ENCODE measurements at regions not wholly inside any gene's neighbourhood (a gene's known extent, or its start where the extent isn't known, plus 50 kb on each side); places are given as distances from the start of the nearest gene placed in this dataset.
"Not testable (repeated sequence)": the region's sequence is repeated elsewhere in the genome, so short reads cannot be mapped to it uniquely, and the experiment has no call there.

DNA sequence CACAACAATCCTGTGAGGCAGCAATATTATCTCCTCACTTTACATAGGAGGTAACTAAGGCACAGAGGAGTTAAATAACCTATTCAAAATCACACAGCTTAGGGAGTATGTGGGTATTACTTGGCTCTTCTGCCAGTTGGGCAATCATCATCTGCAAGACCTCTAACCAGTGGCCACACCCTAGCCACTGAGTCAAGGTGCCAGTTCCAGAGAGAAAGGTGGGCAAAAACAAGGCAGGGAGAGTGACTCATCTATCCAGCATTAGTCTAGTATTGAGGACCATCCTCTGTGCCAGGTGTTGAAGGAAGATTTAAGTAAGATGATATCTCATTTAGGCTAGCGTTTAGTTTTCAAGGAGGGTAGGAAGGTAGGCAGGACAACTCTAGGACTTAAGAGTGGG lies 113.9 kb upstream of the EOLA2 start:
- DNase-seq (ENCODE audit: low read depth in 3 of 3) = no peak

DNA sequence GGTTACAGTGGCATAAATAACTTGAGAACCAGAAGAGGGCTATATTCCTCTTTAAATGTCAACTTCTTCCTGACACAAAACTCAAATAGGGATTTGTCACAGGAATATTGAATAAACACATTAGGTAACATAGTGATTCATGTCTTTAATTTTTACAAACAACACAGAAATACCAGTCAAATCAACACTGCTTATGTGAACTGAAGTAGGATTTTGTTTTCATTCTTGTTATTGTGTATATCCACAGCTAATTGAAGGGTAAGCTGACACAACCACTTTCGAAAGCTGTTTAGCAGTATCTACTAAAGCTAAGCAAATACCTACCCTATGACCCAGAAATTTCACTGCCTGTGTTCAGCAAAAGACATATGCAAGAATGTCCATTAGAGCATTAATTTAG lies 120.4 kb upstream of the EOLA2 start:
- DNase-seq (ENCODE audit: low read depth in 3 of 3) = no peak

DNA sequence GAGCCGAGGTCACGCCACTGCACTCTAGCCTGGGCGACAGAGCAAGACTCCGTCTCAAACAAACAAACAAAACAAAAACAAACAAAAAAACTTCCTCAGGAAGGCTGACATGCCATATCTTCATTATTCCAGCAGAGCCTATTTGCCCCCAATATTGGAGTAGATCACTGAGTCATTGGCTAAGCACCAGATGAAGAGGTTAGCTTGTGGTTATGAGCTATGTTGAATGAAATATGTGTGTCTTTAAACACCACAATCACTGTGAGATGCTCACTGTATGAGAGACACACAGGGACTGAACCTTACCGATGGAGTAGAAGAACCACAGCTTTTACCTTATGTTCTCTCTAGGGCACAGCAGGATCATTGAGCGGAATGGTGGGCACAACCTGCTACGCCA lies 122.1 kb upstream of the EOLA2 start:
- DNase-seq (ENCODE audit: low read depth in 3 of 3) = no peak

DNA sequence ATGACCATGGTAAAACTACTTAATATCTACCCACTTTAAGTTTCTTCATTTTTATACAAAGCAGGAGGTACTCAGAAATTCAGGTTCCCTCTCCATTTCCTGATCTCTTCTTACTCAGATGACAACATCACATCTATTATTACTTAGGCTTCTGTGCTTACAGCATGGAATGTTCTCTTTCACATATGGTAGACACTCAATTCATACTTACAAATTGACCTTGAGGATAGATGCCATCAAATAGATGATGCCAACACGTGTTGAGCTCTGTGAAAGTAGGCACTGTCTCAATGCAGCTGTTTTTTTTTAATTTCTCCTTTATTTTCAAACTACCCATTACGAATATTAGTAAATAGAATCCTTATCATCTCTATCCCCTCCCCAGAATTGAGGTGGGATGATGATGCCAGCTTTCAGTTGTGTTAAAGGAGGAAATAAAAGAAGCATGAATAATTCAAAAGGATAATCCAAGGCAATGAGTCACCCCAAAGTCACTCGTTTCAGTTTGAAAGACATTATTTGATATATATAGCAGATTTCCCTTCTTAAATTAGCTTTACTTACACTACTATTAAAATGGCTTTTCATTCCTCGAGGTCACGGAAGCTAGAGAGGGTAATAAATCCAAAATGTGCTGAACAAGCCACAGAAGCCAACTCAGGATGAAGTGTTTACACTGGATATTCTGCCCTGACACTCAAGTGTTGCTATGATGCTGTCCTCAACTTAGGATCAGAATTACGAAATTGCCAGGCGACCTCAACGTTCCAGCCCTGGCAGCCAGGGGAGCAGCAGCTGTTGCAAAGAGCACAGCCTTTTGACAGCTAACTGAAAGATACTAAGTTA lies 124.2 kb upstream of the EOLA2 start:
- no peak for DNase-seq (ENCODE audit: low read depth in 3 of 3)

DNA sequence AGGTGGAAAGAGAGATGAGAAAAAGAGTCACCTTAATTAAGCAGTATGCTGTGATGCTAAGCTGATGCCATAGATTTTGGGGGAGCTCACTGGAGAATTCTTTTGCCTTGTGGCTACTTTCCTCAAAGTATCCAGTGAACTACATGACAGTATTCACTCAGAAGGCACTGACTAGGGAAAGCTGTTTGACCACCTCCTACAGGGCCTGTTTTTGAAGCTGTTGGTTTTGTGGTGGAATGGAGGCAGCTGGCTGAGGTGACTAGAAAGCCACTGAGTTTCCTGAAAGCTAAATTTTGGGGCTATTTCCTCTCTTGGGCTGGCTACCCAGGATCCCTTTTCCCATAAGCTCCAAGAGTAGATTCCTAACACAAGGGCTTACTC lies 124.8 kb upstream of the EOLA2 start:
- no peak for DNase-seq (ENCODE audit: low read depth in 3 of 3)

DNA sequence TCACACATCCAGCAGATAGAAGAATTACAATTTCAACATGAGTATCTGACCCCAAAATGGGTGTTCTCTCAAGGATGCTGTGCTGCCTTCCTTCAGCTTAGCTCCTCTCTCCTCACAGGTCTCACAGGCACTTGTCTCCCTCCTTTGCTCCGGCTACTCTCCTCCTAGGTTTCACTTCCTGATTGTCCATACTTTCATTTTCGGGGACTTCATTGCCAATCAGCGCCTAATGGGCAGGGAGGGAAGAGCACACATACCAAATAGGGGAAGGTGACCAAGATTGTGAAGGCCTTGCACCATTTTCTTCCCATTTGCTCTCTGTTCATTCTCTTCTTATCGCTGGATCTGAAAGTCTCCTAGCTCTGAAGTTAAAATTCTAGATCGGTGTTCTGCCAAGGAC lies 125.4 kb upstream of the EOLA2 start:
- DNase-seq (ENCODE audit: low read depth in 3 of 3) = no peak

DNA sequence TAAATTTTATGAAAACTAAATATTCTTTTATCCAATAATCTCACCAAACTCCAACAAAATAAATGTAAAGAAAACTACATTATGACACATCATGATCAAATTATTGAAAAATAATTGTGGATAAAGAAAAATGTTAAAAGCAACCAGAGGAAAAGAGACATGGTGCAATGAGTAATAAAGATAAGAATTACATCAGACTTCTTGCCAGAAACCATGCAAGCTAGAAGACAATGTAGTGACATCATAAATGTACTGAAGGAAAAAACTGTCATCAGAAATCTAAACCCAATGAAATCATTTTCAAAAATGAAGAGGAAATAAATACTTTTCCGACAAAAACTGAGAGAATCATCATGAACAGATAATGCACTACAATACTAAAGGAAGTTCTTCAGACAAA lies 135.9 kb upstream of the EOLA2 start:
- DNase-seq (ENCODE audit: low read depth in 3 of 3) = no peak

DNA sequence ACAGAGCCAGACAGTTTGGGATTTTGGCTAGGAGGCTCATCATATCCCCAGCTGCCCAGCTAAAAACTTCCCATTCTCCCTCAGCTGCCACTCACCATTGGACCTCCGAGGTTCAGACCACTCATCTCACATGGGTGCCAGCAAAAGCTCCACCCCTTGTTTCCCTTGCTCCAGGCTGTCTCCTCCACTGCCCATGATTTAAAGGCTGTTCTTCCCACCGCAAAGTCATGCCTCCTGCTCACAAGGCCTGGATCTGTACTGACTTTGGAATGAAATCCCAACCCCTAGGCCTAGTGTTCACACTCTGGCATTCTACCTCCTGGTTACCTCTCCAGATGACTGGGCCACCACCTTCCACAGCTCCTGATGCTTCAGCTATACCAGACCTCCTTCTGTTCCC lies 142.2 kb upstream of the EOLA2 start:
- DNase-seq (ENCODE audit: low read depth in 3 of 3) = no peak

DNA sequence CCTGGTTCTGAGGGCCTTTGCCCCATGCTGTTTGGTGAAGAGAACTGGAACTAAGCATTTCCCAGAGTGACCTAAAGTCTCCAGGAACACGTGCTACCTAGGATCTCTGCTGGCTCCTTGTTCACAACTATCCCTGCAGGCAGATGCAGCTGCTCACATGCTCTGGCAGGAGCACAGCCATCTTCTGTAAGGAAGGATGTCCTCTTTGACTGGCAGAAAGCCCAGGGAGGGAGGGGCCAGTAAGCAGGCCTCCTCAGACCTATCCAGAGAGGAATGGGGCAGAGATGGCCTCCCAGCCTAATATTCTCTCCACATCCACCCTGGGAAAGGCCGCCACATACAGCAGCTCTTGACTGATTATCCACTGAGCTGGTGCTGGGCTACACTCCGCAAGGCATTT lies 142.8 kb upstream of the EOLA2 start:
- no peak for DNase-seq (ENCODE audit: low read depth in 3 of 3)

DNA sequence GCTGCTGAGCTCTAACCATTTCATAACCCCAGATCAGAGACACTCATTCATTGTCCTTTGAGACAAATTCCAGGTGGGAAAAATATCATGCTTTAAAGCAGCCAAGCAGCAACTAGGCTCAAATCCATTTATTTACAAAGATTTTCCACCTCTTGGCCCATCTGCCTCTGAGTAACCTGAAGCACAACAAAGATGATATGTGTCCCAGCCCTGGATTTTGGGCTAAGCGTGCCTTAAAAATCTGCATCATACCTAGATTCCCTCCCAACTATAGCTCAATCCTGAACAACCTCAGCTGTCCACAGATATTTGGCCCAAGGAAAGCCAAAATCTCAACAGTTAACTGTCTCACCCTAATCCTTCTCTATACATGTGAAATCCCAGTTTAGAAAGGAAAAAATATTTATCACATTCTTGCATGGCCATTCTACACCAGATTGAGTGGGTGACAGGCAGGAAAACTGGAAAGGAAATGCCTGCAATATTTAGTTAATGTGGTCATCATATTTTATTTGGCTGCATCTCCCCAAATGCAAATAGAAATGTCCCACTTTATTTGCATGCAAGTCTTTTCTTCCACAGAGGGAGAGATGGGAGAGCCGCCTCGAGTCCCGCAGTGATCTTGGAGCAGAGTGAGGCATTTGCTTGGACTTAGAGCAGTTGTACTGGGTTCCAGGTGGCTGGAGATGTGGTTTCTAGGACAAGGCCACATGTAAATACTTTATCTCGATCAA lies 146.4 kb upstream of the EOLA2 start:
- no peak for DNase-seq (ENCODE audit: low read depth in 3 of 3)

DNA sequence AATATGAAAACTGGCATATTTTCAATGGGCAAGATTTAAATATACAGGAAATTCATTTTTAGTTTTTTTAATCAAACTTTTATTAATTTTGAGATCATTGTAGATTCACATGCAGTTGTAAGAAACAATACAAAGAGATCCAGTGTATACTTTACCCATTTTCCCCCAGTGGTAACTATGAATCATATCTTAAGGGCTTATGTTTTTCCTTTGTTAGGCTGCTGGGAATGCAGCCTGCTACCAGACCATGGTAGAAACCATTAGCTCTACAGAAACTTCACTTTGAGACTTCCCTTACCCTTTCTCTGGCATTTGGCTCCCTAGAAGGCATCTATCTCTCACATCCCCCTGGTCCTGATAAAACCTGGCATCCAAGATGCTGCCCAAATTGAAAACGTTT lies 147.6 kb upstream of the EOLA2 start:
- no peak for DNase-seq (ENCODE audit: low read depth in 3 of 3)

DNA sequence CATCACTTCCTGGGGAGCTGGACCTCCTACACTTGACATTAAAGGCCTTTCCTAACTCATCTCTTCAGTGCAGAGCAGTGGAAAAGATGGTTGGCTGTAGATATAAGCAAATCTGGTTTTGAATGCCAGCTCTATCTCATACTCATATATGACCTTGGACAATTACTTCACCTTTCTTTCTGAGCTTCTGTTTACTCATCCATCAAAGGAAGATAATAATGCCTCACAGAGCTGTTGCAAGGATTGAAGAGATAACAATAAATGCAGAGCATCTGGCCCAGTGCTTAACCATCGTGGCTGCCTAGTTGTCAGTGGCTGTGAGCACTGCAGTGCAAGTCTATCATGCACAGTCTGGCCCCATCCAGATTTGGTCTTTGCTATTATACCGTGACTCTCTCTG lies 148.1 kb upstream of the EOLA2 start:
- DNase-seq (ENCODE audit: low read depth in 3 of 3) = no peak

DNA sequence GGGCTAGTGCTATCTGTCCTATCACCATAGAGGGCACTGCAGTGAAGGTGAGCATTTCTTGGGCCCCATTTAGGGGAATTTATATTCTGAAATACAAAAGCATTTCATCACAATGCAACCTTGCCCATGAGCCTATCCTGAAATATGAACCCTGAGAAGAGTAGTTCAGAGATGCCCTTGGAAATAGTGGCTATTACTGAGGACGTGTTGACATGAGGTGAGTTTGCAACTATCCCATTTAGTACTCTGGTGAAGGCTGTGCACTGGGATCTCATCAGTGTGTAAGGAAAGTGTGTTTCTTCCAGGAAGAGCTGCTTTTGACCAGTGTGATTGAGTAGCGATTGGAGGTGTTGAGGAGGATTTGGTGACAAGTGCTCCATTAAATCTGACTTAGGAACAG lies 149.3 kb upstream of the EOLA2 start:
- no peak for DNase-seq (ENCODE audit: low read depth in 3 of 3)

DNA sequence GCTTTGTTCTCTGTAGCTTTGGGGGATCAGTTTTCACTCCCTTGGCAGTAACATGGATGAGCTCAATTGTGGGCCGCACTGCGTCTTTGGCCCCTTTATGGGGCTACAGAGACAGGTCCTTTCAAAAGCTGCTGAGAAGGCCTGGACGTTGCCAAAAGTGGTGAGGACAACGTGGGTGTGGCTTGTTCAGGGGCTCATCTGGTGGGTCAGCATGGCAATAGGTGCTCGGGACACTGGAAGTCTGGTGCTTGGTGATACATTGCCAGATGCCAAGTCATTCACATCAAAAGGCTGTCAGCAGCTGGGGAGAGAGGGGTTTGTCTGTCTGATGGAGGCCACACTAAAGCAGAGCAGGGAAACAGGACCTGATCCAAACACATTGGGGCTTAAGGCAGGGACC lies 149.8 kb upstream of the EOLA2 start:
- no peak for DNase-seq (ENCODE audit: low read depth in 3 of 3)

DNA sequence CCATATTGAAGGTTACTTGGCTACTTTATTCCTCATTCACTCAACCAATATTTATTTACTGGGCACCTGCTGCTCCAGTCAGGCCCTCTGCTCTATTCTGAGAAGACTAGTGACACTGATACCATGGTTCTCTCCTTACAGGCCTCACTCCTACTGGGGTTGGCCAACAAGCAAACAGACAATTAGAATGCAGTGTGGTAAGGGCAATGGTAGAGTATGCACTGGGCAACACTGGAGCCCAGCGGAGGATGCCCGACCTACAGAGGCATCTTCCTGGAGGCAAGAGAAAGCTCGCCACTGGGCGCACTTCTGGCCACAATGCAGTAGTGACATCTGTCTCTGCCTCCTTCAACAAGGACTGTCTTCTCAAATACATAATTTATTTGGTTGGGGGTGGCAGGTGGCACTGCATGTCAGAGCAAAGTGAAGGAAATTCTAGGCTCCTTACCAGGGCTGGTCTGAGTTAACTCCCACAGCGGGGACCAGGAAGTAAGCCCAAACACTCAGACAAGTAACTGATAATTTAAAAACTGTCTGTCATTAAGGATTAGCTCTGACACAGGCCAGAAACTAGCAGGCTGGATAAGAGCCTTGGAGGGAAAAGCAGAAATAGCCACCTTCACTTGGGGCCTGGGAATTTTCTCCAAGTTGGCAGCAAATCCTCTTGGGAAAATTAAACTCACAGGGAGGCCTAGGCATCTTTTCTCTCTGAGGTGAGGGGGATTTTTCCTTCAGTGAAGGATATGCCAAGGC lies 150.7 kb upstream of the EOLA2 start:
- no peak for DNase-seq (ENCODE audit: low read depth in 3 of 3)

DNA sequence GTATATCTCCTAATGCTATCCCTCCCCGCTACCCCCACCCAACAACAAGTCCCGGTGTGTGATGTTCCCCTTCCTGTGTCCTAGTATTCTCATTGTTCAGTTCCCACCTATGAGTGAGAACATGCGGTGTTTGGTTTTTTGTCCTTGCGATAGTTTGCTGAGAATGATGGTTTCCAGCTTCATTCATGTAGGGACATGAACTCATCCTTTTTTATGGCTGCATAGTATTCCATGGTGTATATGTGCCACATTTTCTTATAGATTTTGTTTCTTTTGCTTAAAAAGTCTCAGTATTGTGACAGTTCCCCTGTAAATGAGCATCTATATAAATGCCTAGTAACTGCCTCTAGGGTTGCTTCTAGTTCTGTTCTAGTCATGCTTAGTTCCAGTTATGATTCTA lies 153.0 kb upstream of the EOLA2 start:
- not testable (repeated sequence) for DNase-seq (ENCODE audit: low read depth in 3 of 3)

DNA sequence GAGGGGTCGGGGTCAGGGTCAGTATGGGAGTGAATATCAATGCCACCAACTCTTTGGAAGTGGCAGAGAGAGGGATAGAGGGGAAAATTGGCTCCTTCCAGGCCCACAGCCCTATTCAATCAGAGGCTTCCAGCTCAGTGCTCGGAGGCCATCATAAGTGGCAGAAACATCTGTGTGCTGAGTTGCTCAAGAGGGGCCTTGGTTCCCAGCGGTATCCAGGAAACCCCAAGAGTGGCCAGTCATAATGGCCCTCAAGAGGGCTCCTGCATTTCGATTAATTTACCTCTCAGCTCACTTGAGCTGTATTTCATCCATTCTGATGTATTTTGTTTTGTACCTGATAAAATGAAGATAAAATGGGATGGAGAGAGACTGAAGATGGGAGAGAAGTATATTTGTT lies 154.3 kb upstream of the EOLA2 start:
- DNase-seq (ENCODE audit: low read depth in 3 of 3) = no peak

DNA sequence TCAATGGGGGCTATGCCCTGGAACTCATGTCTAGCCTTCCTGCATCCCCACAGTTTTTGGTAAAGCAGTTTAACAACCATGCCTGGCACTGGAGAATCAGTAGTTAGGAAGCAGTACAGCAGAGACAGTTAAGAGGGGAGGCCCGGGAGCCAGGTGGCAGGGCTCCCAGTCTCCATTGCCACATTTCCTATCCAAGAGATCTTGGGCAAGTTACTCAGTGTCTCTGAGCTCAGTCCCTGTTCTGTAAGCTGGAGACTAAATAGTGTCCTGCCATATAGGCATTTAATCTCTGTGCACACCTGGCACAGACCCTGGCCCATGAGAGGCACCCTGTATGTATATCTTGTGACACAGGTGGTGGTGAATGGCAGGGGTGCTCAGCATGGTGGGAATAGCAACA lies 156.1 kb upstream of the EOLA2 start:
- no peak for DNase-seq (ENCODE audit: low read depth in 3 of 3)

DNA sequence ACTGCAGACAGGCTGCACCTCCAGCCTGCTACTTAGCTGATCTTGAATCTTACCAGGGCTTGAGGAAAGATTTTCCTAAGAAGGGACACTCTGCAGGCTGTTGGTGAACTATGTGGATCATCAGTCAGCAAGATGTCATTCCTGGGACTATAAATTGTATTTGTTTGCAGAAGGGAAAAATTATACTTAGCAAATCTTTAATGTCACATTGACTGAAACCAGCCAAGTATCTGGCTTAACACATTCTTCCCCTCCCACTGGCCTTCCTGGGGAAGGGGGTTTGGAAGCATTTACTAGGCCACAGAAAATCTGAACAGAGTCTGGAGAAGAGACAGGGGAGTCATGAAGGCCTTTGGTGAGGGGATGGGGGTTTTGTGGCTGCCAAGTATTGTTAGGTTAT lies 156.7 kb upstream of the EOLA2 start:
- no peak for DNase-seq (ENCODE audit: low read depth in 3 of 3)

DNA sequence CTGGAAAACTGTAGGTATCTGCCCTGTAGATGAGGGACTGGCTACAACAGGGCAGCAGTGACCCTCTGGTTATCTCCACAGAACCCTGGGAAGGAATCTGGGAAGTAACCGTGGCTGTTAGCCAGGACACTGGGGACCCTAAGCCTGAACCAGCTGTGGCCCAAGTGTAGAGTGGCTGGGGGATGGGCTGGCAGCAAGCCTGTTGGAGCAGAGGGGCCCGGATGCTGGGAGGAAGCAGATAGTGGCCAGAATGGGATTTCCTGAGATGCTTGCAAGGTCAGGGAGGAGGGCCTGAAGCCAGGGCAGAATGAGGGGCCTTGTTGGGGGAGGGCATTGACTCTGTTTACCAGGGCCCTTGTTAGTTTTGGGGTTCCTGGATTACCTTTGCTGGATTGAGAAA lies 161.0 kb upstream of the EOLA2 start:
- no peak for DNase-seq (ENCODE audit: low read depth in 3 of 3)

DNA sequence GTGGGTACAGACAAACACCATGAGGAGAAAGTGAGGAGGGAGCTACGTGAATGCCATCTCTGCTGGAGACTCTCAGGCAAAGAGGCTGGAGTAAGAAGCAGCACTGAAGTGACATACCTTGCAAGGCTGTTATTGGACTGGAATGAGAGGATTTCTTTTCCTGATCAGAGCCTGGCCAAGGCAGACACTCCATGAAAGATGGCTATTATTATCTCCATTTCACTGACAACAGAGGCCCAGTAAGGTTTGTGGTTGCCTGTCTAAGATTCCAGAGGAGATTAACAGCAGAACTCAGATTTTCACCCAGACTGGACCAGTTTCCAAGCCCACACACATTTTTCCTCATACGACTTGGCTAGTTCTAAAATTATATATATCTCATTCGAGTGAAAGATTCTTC lies 162.0 kb upstream of the EOLA2 start:
- DNase-seq (ENCODE audit: low read depth in 3 of 3) = no peak

DNA sequence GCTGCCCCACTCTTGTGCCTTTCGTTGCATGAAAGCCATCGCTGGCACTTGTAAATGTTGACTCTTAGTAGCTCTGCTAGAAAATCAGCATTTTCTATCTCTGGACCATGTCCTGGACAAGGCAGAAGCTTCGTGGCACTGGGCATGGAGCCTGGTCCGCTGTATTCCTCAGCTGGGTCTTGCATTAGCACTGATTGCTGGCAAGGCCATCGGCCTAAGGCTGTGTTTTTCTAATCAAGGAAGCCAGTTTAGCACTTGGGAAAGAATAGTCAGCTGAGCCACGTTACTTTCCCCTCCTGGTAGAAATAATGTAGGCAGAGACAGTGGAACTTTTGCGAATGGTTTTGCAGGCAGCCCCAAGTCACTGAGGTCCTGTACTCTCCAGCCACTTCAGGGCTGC lies 180.2 kb upstream of the EOLA2 start:
- no peak for DNase-seq (ENCODE audit: low read depth in 3 of 3)

DNA sequence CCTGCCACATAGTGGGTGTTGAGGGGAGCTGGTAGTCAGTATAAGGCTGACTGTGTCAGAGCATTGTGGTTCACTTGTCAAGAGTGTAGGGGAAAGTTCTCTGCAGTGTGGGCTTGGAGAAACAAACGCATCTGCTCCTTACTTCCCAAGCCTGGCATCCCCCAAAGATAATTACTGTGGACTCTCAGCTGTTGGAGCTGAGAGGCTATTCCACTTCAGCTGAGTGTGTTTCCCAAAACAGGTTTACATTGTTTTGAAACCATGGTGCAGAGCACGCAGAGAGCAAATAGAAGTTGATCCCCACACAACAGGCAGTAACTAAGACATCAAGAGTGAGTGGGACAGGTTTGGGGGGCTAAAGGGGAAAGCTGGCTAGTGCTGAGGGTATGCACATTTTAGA lies 181.0 kb upstream of the EOLA2 start:
- no peak for DNase-seq (ENCODE audit: low read depth in 3 of 3)

Data from stimulated activated CD4-positive, alpha-beta T cell treated with anti-CD3 and anti-CD28 coated beads, TNF-alpha, amount 100 ng/mL, for 4 hours (primary cell).